Neural progenitor cell (in vitro differentiated cells): ENCODE measurements at regions not wholly inside any gene's neighbourhood (a gene's known extent, or its start where the extent isn't known, plus 50 kb on each side); places are given as distances from the start of the nearest gene placed in this dataset.

Experiments used
- DNase-seq: peaks from one replicate; pipeline ENCODE4 v3.0.0-alpha.2; 2016; ENCODE audit warnings: low spot score
- H2AFZ ChIP-seq: fragments of 200-600 bp; sonication (generic); replicated peaks from 2 replicates; pipeline ENCODE4 v1.6.1; 2016; ENCODE audit warnings: antibody characterized with exemption
- H3F3A ChIP-seq: fragments of 200-600 bp; sonication (generic); 2 replicates; pipeline ENCODE4 v1.6.1; 2016; ENCODE audit warnings: antibody characterized with exemption, low read depth
- H3K27ac ChIP-seq: fragments of 200-600 bp; sonication (generic); 2 replicates; pipeline ENCODE4 v1.5.1; 2016; ENCODE audit warnings: mild to moderate bottlenecking
- H3K27me3 ChIP-seq: fragments of 200-600 bp; sonication (generic); 2 replicates; pipeline ENCODE4 v1.6.1; 2016; ENCODE audit warnings: mild to moderate bottlenecking, moderate library complexity
- H3K36me3 ChIP-seq: fragments of 200-600 bp; sonication (generic); 2 replicates; pipeline ENCODE4 v1.5.1; 2016
- H3K4me1 ChIP-seq: fragments of 200-600 bp; sonication (generic); 2 replicates; pipeline ENCODE4 v1.6.1; 2016; ENCODE audit warnings: mixed run types
- H3K4me2 ChIP-seq: fragments of 200-600 bp; sonication (generic); 2 replicates; pipeline ENCODE4 v1.6.1; 2016
- H3K4me3 ChIP-seq: fragments of 200-600 bp; sonication (generic); 2 replicates; pipeline ENCODE4 v1.5.1; 2016
- H3K79me2 ChIP-seq: fragments of 200-600 bp; sonication (generic); 2 replicates; pipeline ENCODE4 v1.6.1; 2016; ENCODE audit warnings: low read depth
- H3K9ac ChIP-seq: fragments of 200-600 bp; sonication (generic); 2 replicates; pipeline ENCODE4 v1.6.1; 2016
- H3K9me3 ChIP-seq: fragments of 200-600 bp; sonication (generic); 2 replicates; pipeline ENCODE4 v1.5.1; 2016; ENCODE audit warnings: low read depth
- H4K20me1 ChIP-seq: fragments of 200-600 bp; sonication (generic); 2 replicates; pipeline ENCODE4 v1.6.1; 2016; ENCODE audit warnings: low read depth
- H3K27ac Mint-ChIP-seq: 3 replicates; pipeline ENCODE4 v1.8.0; 2021; ENCODE audit warnings: mixed read lengths
- H3K27me3 Mint-ChIP-seq: 2 replicates; pipeline ENCODE4 v1.8.0; 2022; ENCODE audit warnings: low read depth, mild to moderate bottlenecking, inconsistent platforms, moderate library complexity, mixed read lengths; ENCODE audit not compliant: insufficient read depth
- H3K36me3 Mint-ChIP-seq: 3 replicates; pipeline ENCODE4 v1.8.0; 2021; ENCODE audit warnings: mixed read lengths
- H3K4me1 Mint-ChIP-seq: 3 replicates; pipeline ENCODE4 v1.8.0; 2021; ENCODE audit warnings: mixed read lengths
- H3K4me3 Mint-ChIP-seq: 3 replicates; pipeline ENCODE4 v1.8.0; 2021; ENCODE audit warnings: mild to moderate bottlenecking, moderate library complexity, mixed read lengths
- H3K9me3 Mint-ChIP-seq: 3 replicates; pipeline ENCODE4 v1.8.0; 2020; ENCODE audit warnings: mixed read lengths
- EZH2 ChIP-seq: fragments of 200-600 bp; sonication (generic); IDR thresholded peaks from 2 replicates; pipeline ENCODE4 v1.6.1; 2017; ENCODE audit warnings: antibody characterized with exemption, mild to moderate bottlenecking, moderate library complexity
- EZH2phosphoT487 ChIP-seq: fragments of 200-600 bp; sonication (generic); IDR thresholded peaks from 2 replicates; pipeline ENCODE4 v1.6.1; 2017; ENCODE audit warnings: antibody characterized with exemption
- TF ChIP-seq, protein P1 (sequence below): fragments of 200-600 bp; sonication (generic); IDR thresholded peaks from 2 replicates; pipeline ENCODE4 v1.5.1; 2017; ENCODE audit warnings: antibody characterized with exemption, mild to moderate bottlenecking

DNA sequence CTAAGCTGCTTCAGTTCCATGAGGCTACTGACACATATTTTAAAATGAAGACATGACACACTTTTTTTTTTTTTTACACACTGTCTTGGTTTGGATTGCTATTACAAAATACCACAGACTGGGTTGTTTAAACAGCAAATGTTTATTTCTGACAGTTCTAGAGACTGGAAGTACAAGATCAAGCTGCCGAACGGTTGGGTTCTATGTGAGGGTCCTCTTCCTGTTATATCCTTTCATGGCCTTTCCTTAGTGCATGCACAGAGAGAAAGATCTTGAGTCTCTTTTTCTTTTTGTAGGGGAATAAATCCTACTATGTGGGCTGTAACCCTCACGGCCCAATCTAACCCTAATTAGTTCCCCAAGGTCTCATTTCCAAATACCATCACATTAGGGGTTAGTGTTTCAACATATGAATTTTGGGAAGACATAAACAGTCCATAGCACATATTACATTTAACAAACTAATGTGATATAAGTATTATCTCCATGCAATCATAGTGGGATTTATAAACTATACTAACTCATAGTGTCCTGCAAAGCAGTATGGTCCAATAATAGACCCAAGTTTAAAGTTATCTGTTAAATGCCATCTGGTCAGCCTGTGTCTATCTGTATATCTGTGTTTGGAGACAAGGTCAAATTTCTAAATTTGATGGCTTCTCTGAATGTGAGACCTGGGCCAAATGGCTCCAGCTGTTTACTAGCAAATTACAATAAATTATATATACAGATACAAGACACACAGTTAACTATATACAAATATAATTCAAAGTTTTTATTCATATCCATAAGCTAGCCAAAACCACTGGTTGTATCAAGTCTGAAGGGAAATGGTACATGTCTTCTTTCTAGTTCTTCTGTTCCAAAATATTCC lies 90.3 kb upstream of the NREP start:
- Mint-ChIP-seq H3K4me1 (no peaks in the 10 kb centered on the region), H3K36me3 (no peaks in the 10 kb centered on the region), H3K9me3 (no peaks in the 10 kb centered on the region), H3K27ac (no peak overlapping the region), H3K4me3 (no peak overlapping the region), H3K27me3 (peaks cover 1% of the 10 kb centered on the region)
- Histone ChIP-seq H3K36me3 (no peaks in the 10 kb centered on the region), H3K27ac (no peak overlapping the region), H3K9ac (no peak overlapping the region), H4K20me1 (no peaks in the 10 kb centered on the region), H3K79me2 (no peaks in the 10 kb centered on the region), H3K27me3 (no peaks in the 10 kb centered on the region), H3K4me2 (no peak overlapping the region), H2AFZ (no peak overlapping the region), H3F3A (no peaks in the 10 kb centered on the region), H3K4me3 (no peak overlapping the region), H3K9me3 (no peaks in the 10 kb centered on the region), H3K4me1 (peaks cover 8% of the 10 kb centered on the region)
- TF ChIP-seq EZH2 (no peak), EZH2phosphoT487 (no peak)
- TF ChIP-seq, protein P1, sequence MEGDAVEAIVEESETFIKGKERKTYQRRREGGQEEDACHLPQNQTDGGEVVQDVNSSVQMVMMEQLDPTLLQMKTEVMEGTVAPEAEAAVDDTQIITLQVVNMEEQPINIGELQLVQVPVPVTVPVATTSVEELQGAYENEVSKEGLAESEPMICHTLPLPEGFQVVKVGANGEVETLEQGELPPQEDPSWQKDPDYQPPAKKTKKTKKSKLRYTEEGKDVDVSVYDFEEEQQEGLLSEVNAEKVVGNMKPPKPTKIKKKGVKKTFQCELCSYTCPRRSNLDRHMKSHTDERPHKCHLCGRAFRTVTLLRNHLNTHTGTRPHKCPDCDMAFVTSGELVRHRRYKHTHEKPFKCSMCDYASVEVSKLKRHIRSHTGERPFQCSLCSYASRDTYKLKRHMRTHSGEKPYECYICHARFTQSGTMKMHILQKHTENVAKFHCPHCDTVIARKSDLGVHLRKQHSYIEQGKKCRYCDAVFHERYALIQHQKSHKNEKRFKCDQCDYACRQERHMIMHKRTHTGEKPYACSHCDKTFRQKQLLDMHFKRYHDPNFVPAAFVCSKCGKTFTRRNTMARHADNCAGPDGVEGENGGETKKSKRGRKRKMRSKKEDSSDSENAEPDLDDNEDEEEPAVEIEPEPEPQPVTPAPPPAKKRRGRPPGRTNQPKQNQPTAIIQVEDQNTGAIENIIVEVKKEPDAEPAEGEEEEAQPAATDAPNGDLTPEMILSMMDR = no peak
- no peak for DNase-seq

DNA sequence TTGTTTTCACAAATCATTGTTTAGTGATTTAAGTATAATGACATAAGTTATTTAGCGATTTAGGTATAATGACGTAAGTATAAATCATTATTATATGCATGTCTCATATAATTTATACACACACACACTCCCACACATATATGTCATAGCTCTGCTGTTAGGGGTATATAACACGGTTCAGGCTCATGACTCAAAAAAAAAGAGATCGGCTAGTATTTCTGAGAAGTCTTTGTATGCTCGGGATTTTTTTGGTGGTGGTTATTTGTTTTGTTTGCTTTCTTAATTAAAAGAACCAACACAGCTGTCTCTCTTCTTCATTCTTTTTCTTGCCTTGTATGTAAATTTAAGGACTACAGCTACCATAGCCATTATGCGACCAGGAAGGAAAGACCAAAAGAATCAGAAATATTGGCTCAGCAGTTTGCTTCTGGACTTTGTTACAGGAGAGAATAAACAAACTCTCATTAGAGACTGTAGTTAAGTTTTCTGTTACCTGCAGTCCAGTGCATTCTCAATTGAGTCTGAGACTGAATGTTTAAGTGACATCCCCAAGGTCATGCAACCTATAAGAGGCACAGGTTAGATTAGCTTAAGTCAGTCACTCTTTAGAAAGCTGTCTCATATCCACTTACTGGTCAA lies 83.2 kb upstream of the NREP start:
- Mint-ChIP-seq H3K27ac (no peak overlapping the region), H3K4me1 (no peaks in the 10 kb centered on the region), H3K4me3 (no peak overlapping the region), H3K9me3 (no peaks in the 10 kb centered on the region), H3K36me3 (no peaks in the 10 kb centered on the region), H3K27me3 (no peaks in the 10 kb centered on the region)
- no peaks in the 10 kb centered on the region for H4K20me1 ChIP-seq
- H3K36me3 ChIP-seq = no peaks in the 10 kb centered on the region
- H3K4me3 ChIP-seq = no peak overlapping the region
- H3K4me1 ChIP-seq = peaks cover 8% of the 10 kb centered on the region
- H2AFZ ChIP-seq = no peak overlapping the region
- no peak overlapping the region for H3K9ac ChIP-seq
- H3K79me2 ChIP-seq = no peaks in the 10 kb centered on the region
- no peaks in the 10 kb centered on the region for H3F3A ChIP-seq
- H3K9me3 ChIP-seq = no peaks in the 10 kb centered on the region
- DNase-seq = no peak
- no peak overlapping the region for H3K4me2 ChIP-seq
- no peaks in the 10 kb centered on the region for H3K27me3 ChIP-seq
- H3K27ac ChIP-seq = no peak overlapping the region
- TF ChIP-seq EZH2 (no peak), EZH2phosphoT487 (no peak)
- TF ChIP-seq, protein P1 = no peak

DNA sequence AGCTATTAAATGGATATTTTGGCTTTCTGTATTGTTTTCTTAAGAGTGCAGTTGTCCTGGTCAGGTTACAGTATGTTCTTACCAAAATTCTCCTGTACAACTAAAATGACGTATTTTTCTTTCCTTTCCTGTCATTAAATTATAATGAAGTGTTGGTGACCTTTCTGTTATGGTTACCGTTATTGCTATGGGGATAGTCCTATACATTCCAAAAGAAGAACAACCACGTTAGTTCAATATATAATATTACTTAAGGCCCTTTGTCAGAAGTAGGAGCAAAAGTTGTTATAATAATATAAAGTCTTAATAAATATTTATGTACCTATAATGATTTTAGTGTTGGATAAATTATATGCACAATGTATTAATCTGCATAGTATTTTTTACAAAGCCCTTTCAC lies 82.4 kb upstream of the NREP start:
- no peak overlapping the region for H3K9ac ChIP-seq
- peaks cover 8% of the 10 kb centered on the region for H3K4me1 ChIP-seq
- H3K27me3 ChIP-seq = no peaks in the 10 kb centered on the region
- H3K27ac ChIP-seq = no peak overlapping the region
- Mint-ChIP-seq H3K4me3 (no peak overlapping the region), H3K27me3 (no peaks in the 10 kb centered on the region), H3K4me1 (no peaks in the 10 kb centered on the region), H3K27ac (no peak overlapping the region), H3K36me3 (no peaks in the 10 kb centered on the region), H3K9me3 (no peaks in the 10 kb centered on the region)
- H3K4me2 ChIP-seq = no peak overlapping the region
- no peaks in the 10 kb centered on the region for H3K79me2 ChIP-seq
- H3K4me3 ChIP-seq = no peak overlapping the region
- no peaks in the 10 kb centered on the region for H3K9me3 ChIP-seq
- no peak for DNase-seq
- TF ChIP-seq EZH2phosphoT487 (no peak), EZH2 (no peak)
- TF ChIP-seq, protein P1 = no peak
- no peaks in the 10 kb centered on the region for H3F3A ChIP-seq
- no peaks in the 10 kb centered on the region for H4K20me1 ChIP-seq
- no peak overlapping the region for H2AFZ ChIP-seq
- no peaks in the 10 kb centered on the region for H3K36me3 ChIP-seq
